H1 (cell line): ENCODE measurements at regions not wholly inside any gene's neighbourhood (a gene's known extent, or its start where the extent isn't known, plus 50 kb on each side); places are given as distances from the start of the nearest gene placed in this dataset.

Source experiments
- CTCF ChIA-PET: fragments of 300-600 bp; sonication (Branson Sonifier 250); formaldehyde crosslinking; loops from one replicate; lab custom pipeline; 2021; ENCODE audit not compliant: partially characterized antibody; lab: Charles Lee
- POLR2A ChIA-PET: fragments of 300-600 bp; sonication (Branson Sonifier 250); formaldehyde crosslinking; loops from one replicate; lab custom pipeline; 2021; ENCODE audit warnings: inconsistent platforms; ENCODE audit not compliant: partially characterized antibody; lab: Charles Lee
- DNase-seq, 2 experiments: peaks; one replicate each; pipeline versions ENCODE4 v3.0.0 to v3.0.0-alpha.2; 2010 to 2022; ENCODE audit warnings: low spot score in 2 of 2, low read depth in 1 of 2, mixed read lengths in 1 of 2
- FAIRE-seq: peaks from 2 replicates; lab custom pipeline; 2011; peaks lifted over from hg19 to GRCh38; lab: Jason Lieb, UNC
- H2AFZ ChIP-seq: 2 replicates; pipeline ENCODE4 v1.8.1; 2012; ENCODE audit warnings: low read length, inconsistent platforms
- H2AK5ac ChIP-seq: 2 replicates; pipeline ENCODE4 v1.6.1; 2013; ENCODE audit warnings: low read depth, low read length
- H2BK120ac ChIP-seq: replicated peaks from 2 replicates; pipeline ENCODE3; 2013; ENCODE audit warnings: low read depth, low read length, inconsistent platforms
- H2BK12ac ChIP-seq: 2 replicates; pipeline ENCODE4 v1.6.1; 2013; ENCODE audit warnings: low read depth, low read length
- H2BK15ac ChIP-seq: 2 replicates; pipeline ENCODE4 v1.6.1; 2013; ENCODE audit warnings: low read length
- H2BK20ac ChIP-seq: 2 replicates; pipeline ENCODE4 v1.6.1; 2013; ENCODE audit warnings: low read length
- H2BK5ac ChIP-seq: 2 replicates; pipeline ENCODE4 v1.6.1; 2013; ENCODE audit warnings: low read depth, low read length
- H3K14ac ChIP-seq: 2 replicates; pipeline ENCODE4 v1.6.1; 2013; ENCODE audit warnings: inconsistent platforms; ENCODE audit not compliant: insufficient read length
- H3K18ac ChIP-seq: 2 replicates; pipeline ENCODE4 v1.6.1; 2013; ENCODE audit warnings: low read length; ENCODE audit errors: extremely low read depth
- H3K23ac ChIP-seq: 2 replicates; pipeline ENCODE4 v1.6.1; 2013; ENCODE audit warnings: inconsistent platforms; ENCODE audit not compliant: insufficient read length
- H3K23me2 ChIP-seq: 2 replicates; pipeline ENCODE4 v1.6.1; 2013; ENCODE audit warnings: low read depth, low read length
- H3K27ac ChIP-seq: 2 replicates; pipeline ENCODE4 v1.6.1; 2011; ENCODE audit warnings: low read depth, low read length, inconsistent platforms
- H3K27me3 ChIP-seq, 4 experiments: replicated peaks in 1 of 4; 1 replicate in 1 of 4; 2 replicates in 3 of 4; pipeline versions ENCODE4 v1.6.1 to v1.8.1; 2011 to 2013; ENCODE audit warnings: low read length in 3 of 4, mild to moderate bottlenecking in 3 of 4, inconsistent platforms in 2 of 4, mixed read lengths in 2 of 4, moderate library complexity in 1 of 4; ENCODE audit not compliant: control insufficient read depth in 3 of 4, insufficient read depth in 3 of 4; ENCODE audit errors: extremely low read depth in 1 of 4
- H3K36me3 ChIP-seq, 4 experiments: 2 replicates each; pipeline versions ENCODE4 v1.6.1 to v1.8.1; 2011 to 2013; ENCODE audit warnings: mild to moderate bottlenecking in 4 of 4, low read length in 3 of 4, moderate library complexity in 2 of 4, control low read depth in 1 of 4, inconsistent platforms in 1 of 4; ENCODE audit not compliant: insufficient read depth in 4 of 4, control insufficient read depth in 2 of 4
- H3K4ac ChIP-seq: replicated peaks from 2 replicates; pipeline ENCODE3; 2013; ENCODE audit warnings: low read length, low read depth, mixed read lengths, inconsistent platforms; ENCODE audit not compliant: insufficient read length
- H3K4me1 ChIP-seq, 4 experiments: replicated peaks in 1 of 4; 1 replicate in 1 of 4; 2 replicates in 3 of 4; pipeline versions ENCODE4 v1.6.1 to v1.8.1; 2011 to 2013; ENCODE audit warnings: low read length in 3 of 4, inconsistent platforms in 2 of 4, mixed read lengths in 1 of 4; ENCODE audit not compliant: insufficient read depth in 4 of 4, control insufficient read depth in 3 of 4
- H3K4me2 ChIP-seq, 2 experiments: 2 replicates each; pipeline versions ENCODE4 v1.6.1 to v1.8.1; 2011 to 2013; ENCODE audit warnings: low read depth in 2 of 2, low read length in 2 of 2, control low read depth in 1 of 2, inconsistent platforms in 1 of 2, mild to moderate bottlenecking in 1 of 2; ENCODE audit not compliant: insufficient read depth in 1 of 2
- H3K4me3 ChIP-seq, 4 experiments: fragments of 200-600, 300-600 bp in 1 of 4; sonication (generic), shearing (Covaris generic), sonication (Bioruptor Twin) in 1 of 4; 2 replicates each; pipeline versions ENCODE4 v1.5.1 to v1.8.1; 2011 to 2016; ENCODE audit warnings: low read length in 4 of 4, low read depth in 3 of 4, control low read depth in 2 of 4, inconsistent platforms in 2 of 4, mild to moderate bottlenecking in 2 of 4, mixed read lengths in 1 of 4, moderate library complexity in 1 of 4; ENCODE audit not compliant: insufficient read depth in 2 of 4; ENCODE audit errors: extremely low read depth in 1 of 4
- H3K56ac ChIP-seq: replicated peaks from 2 replicates; pipeline ENCODE3; 2013; ENCODE audit warnings: low read depth, mild to moderate bottlenecking, mixed read lengths, low read length, inconsistent platforms; ENCODE audit not compliant: insufficient read length
- H3K79me1 ChIP-seq: 2 replicates; pipeline ENCODE4 v1.6.1; 2013; ENCODE audit warnings: low read depth, low read length, control low read depth
- H3K79me2 ChIP-seq, 2 experiments: 2 replicates each; pipeline versions ENCODE4 v1.6.1 to v1.8.1; 2012 to 2013; ENCODE audit warnings: low read length in 2 of 2, mild to moderate bottlenecking in 2 of 2, inconsistent platforms in 1 of 2; ENCODE audit not compliant: insufficient read depth in 2 of 2, control insufficient read depth in 1 of 2
- H3K9ac ChIP-seq, 4 experiments: replicated peaks in 1 of 4; 1 replicate in 1 of 4; 2 replicates in 3 of 4; pipeline versions ENCODE4 v1.6.1 to v1.8.1; 2011 to 2013; ENCODE audit warnings: low read depth in 3 of 4, low read length in 3 of 4, control low read depth in 2 of 4, mild to moderate bottlenecking in 2 of 4, moderate library complexity in 2 of 4, inconsistent platforms in 1 of 4; ENCODE audit errors: extremely low read depth in 1 of 4
- H3K9me3 ChIP-seq, 2 experiments: 2 replicates each; pipeline versions ENCODE4 v1.6.1 to v1.8.1; 2012 to 2013; ENCODE audit warnings: mild to moderate bottlenecking in 2 of 2, moderate library complexity in 2 of 2, control low read depth in 1 of 2, inconsistent platforms in 1 of 2, low read depth in 1 of 2, low read length in 1 of 2, mixed read lengths in 1 of 2; ENCODE audit not compliant: insufficient read depth in 2 of 2
- H4K20me1 ChIP-seq, 2 experiments: replicated peaks in 1 of 2; 2 replicates each; pipeline versions ENCODE3 to v1.8.1; 2011 to 2013; ENCODE audit warnings: inconsistent platforms in 2 of 2, low read length in 2 of 2, mild to moderate bottlenecking in 1 of 2; ENCODE audit not compliant: insufficient read depth in 2 of 2, control insufficient read depth in 1 of 2
- H4K5ac ChIP-seq: 2 replicates; pipeline ENCODE4 v1.6.1; 2013; ENCODE audit warnings: low read length, low read depth, mixed read lengths, inconsistent platforms; ENCODE audit not compliant: insufficient read length
- H4K8ac ChIP-seq: 2 replicates; pipeline ENCODE4 v1.8.0; 2013; ENCODE audit warnings: mild to moderate bottlenecking, moderate library complexity, low read length, inconsistent platforms; ENCODE audit not compliant: insufficient read depth; ENCODE audit errors: extremely low read depth
- H4K91ac ChIP-seq: replicated peaks from 2 replicates; pipeline ENCODE3; 2013; ENCODE audit warnings: low read length, mixed read lengths, inconsistent platforms; ENCODE audit not compliant: insufficient read length
- SAP30 ChIP-seq: fragments of 300-600 bp; sonication (generic); IDR thresholded peaks from 2 replicates; pipeline ENCODE4 v1.7.1; 2012; ENCODE audit warnings: low read length, moderate library complexity, mild to moderate bottlenecking, inconsistent platforms; ENCODE audit not compliant: insufficient read depth, insufficient replicate concordance
- WGBS, 2 experiments: shearing (Covaris generic) in 1 of 2; methylation state at CpG; one replicate each; pipeline versions ENCODE4 v1.1.6 to v1.1.7; 2013 to 2015; ENCODE audit warnings: low lambda C conversion rate in 2 of 2, mixed read lengths in 2 of 2, inconsistent platforms in 1 of 2, low coverage in 1 of 2, missing lambda C conversion rate in 1 of 2; ENCODE audit not compliant: insufficient replicate concordance in 2 of 2, insufficient coverage in 1 of 2, insufficient read length in 1 of 2; ENCODE audit errors: extremely low coverage in 1 of 2, missing lambda C conversion rate in 1 of 2; 5-methylcytosine and 5-hydroxymethylcytosine counted together

GRCh38 chr2:19230626-19231025 is 127.8 kb downstream of the OSR1 start:
- Histone ChIP-seq H3K27me3 (no peaks in the 10 kb centered on the region), H2BK20ac (no peak overlapping the region), H4K91ac (no peak overlapping the region), H3K23ac (no peak overlapping the region), H2BK5ac (no peak overlapping the region), H3K4me1 (peaks cover 2 to 16% (median 14%) of the 10 kb centered on the region in 4 experiments), H3K79me1 (no peaks in the 10 kb centered on the region), H2BK120ac (no peak overlapping the region), H3K4me2 (no peak overlapping the region), H3K18ac (no peak overlapping the region), H2BK12ac (no peak overlapping the region), H3K36me3 (no peaks in the 10 kb centered on the region), H2AFZ (no peak overlapping the region), H3K9ac (no peak overlapping the region), H2BK15ac (no peak overlapping the region), H4K8ac (no peak overlapping the region), H3K56ac (no peak overlapping the region), H3K4ac (no peak overlapping the region), H3K14ac (no peak overlapping the region), H3K23me2 (no peaks in the 10 kb centered on the region), H2AK5ac (no peak overlapping the region), H4K5ac (no peak overlapping the region), H3K27ac (no peak overlapping the region), H3K4me3 (no peak overlapping the region), H3K9me3 (no peaks in the 10 kb centered on the region), H4K20me1 (no peaks in the 10 kb centered on the region), H3K79me2 (no peaks in the 10 kb centered on the region)
- 96% methylated on average over 2 of the region's 2 CpGs; no CpG with 5 or more reads in 1 of the 2 experiments for WGBS, 2 experiments
- DNase-seq (peak in 1 of 2 experiments; percentile 20), FAIRE-seq (no peak)
- ChIA-PET POLR2A (no interaction called here), CTCF (no interaction called here)
- no peak for TF ChIP-seq SAP30
